ENCODE measurements at regions not wholly inside any gene's neighbourhood (a gene's known extent, or its start where the extent isn't known, plus 50 kb on each side); places are given as distances from the start of the nearest gene placed in this dataset.

DNA sequence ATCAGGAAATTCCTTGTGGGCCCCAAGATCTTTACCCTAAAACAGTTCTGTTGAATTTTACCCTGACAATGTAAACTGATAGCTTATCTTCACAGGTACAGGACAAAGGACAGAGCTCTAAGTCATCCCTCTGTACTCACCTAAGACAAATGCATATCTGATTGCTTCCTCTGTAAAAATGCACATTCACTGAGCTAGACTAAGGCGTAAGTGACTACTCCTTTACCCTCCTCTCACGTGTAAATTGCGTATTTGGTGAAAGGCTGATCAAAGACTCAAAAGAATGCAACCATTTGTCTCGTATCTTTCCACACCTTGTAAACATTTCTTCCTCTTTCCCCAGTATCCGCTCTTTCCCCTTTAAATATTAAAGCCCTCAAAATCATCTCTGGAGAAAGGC, 80.6 kb upstream of the LRCH1 start:
- TF ChIP-seq, protein P1, sequence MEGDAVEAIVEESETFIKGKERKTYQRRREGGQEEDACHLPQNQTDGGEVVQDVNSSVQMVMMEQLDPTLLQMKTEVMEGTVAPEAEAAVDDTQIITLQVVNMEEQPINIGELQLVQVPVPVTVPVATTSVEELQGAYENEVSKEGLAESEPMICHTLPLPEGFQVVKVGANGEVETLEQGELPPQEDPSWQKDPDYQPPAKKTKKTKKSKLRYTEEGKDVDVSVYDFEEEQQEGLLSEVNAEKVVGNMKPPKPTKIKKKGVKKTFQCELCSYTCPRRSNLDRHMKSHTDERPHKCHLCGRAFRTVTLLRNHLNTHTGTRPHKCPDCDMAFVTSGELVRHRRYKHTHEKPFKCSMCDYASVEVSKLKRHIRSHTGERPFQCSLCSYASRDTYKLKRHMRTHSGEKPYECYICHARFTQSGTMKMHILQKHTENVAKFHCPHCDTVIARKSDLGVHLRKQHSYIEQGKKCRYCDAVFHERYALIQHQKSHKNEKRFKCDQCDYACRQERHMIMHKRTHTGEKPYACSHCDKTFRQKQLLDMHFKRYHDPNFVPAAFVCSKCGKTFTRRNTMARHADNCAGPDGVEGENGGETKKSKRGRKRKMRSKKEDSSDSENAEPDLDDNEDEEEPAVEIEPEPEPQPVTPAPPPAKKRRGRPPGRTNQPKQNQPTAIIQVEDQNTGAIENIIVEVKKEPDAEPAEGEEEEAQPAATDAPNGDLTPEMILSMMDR (tag by site-specific recombination; IDR thresholded peaks at IDR 0.05) = no peak
- TF ChIP-seq, protein P2, sequence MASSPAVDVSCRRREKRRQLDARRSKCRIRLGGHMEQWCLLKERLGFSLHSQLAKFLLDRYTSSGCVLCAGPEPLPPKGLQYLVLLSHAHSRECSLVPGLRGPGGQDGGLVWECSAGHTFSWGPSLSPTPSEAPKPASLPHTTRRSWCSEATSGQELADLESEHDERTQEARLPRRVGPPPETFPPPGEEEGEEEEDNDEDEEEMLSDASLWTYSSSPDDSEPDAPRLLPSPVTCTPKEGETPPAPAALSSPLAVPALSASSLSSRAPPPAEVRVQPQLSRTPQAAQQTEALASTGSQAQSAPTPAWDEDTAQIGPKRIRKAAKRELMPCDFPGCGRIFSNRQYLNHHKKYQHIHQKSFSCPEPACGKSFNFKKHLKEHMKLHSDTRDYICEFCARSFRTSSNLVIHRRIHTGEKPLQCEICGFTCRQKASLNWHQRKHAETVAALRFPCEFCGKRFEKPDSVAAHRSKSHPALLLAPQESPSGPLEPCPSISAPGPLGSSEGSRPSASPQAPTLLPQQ (tag by site-specific recombination; IDR thresholded peaks at IDR 0.05) = no peak
- TF ChIP-seq, protein P3, sequence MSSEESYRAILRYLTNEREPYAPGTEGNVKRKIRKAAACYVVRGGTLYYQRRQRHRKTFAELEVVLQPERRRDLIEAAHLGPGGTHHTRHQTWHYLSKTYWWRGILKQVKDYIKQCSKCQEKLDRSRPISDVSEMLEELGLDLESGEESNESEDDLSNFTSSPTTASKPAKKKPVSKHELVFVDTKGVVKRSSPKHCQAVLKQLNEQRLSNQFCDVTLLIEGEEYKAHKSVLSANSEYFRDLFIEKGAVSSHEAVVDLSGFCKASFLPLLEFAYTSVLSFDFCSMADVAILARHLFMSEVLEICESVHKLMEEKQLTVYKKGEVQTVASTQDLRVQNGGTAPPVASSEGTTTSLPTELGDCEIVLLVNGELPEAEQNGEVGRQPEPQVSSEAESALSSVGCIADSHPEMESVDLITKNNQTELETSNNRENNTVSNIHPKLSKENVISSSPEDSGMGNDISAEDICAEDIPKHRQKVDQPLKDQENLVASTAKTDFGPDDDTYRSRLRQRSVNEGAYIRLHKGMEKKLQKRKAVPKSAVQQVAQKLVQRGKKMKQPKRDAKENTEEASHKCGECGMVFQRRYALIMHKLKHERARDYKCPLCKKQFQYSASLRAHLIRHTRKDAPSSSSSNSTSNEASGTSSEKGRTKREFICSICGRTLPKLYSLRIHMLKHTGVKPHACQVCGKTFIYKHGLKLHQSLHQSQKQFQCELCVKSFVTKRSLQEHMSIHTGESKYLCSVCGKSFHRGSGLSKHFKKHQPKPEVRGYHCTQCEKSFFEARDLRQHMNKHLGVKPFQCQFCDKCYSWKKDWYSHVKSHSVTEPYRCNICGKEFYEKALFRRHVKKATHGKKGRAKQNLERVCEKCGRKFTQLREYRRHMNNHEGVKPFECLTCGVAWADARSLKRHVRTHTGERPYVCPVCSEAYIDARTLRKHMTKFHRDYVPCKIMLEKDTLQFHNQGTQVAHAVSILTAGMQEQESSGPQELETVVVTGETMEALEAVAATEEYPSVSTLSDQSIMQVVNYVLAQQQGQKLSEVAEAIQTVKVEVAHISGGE (tag by site-specific recombination; conservative IDR thresholded peaks at IDR 0.05; ENCODE audit: low read depth) = no peak
- TF ChIP-seq YY1 (tag by site-specific recombination; IDR thresholded peaks at IDR 0.05) (no peak), KLF16 (tag by site-specific recombination; IDR thresholded peaks at IDR 0.05) (no peak), TCF7L2 (IDR thresholded peaks at IDR 0.05; ENCODE audit: borderline replicate concordance, low read depth, low read length) (no peak), ZNF670 (tag by site-specific recombination; IDR thresholded peaks at IDR 0.05; ENCODE audit: low read depth) (no peak), KLF9 (tag by site-specific recombination; IDR thresholded peaks at IDR 0.05; ENCODE audit: low read depth) (no peak), ZNF501 (tag by site-specific recombination; IDR thresholded peaks at IDR 0.05) (no peak), ZNF555 (tag by site-specific recombination; conservative IDR thresholded peaks at IDR 0.05) (no peak)
- TF ChIP-seq, protein P4, sequence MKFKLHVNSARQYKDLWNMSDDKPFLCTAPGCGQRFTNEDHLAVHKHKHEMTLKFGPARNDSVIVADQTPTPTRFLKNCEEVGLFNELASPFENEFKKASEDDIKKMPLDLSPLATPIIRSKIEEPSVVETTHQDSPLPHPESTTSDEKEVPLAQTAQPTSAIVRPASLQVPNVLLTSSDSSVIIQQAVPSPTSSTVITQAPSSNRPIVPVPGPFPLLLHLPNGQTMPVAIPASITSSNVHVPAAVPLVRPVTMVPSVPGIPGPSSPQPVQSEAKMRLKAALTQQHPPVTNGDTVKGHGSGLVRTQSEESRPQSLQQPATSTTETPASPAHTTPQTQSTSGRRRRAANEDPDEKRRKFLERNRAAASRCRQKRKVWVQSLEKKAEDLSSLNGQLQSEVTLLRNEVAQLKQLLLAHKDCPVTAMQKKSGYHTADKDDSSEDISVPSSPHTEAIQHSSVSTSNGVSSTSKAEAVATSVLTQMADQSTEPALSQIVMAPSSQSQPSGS (tag by site-specific recombination; IDR thresholded peaks at IDR 0.05; ENCODE audit: low read depth) = no peak
- TF ChIP-seq, protein P5, sequence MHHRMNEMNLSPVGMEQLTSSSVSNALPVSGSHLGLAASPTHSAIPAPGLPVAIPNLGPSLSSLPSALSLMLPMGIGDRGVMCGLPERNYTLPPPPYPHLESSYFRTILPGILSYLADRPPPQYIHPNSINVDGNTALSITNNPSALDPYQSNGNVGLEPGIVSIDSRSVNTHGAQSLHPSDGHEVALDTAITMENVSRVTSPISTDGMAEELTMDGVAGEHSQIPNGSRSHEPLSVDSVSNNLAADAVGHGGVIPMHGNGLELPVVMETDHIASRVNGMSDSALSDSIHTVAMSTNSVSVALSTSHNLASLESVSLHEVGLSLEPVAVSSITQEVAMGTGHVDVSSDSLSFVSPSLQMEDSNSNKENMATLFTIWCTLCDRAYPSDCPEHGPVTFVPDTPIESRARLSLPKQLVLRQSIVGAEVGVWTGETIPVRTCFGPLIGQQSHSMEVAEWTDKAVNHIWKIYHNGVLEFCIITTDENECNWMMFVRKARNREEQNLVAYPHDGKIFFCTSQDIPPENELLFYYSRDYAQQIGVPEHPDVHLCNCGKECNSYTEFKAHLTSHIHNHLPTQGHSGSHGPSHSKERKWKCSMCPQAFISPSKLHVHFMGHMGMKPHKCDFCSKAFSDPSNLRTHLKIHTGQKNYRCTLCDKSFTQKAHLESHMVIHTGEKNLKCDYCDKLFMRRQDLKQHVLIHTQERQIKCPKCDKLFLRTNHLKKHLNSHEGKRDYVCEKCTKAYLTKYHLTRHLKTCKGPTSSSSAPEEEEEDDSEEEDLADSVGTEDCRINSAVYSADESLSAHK (tag by site-specific recombination; IDR thresholded peaks at IDR 0.05) = no peak
